GM18868 (cell line): ENCODE measurements at regions not wholly inside any gene's neighbourhood (a gene's known extent, or its start where the extent isn't known, plus 50 kb on each side); places are given as distances from the start of the nearest gene placed in this dataset.
"Not testable (repeated sequence)": the region's sequence is repeated elsewhere in the genome, so short reads cannot be mapped to it uniquely, and the experiment has no call there.

Source experiments
- ATAC-seq: cut with Tn5 transposase; IDR thresholded peaks from one replicate; pipeline ENCODE4 v1.9.1; 2021; ENCODE audit warnings: mild to moderate bottlenecking, moderate library complexity; ENCODE audit not compliant: unreplicated experiment

GRCh38 chr3:56927855-56928254 lies 126.1 kb upstream of the ARHGEF3 start:
- no peak for ATAC-seq

GRCh38 chr3:56926947-56927282 lies 125.2 kb upstream of the ARHGEF3 start:
- no peak for ATAC-seq

- no peak for ATAC-seq
Observed at GRCh38 chr3:56926243-56926946, 124.6 kb upstream of the ARHGEF3 start.

- not testable (repeated sequence) for ATAC-seq
Observed at GRCh38 chr3:56924700-56925099, 123.0 kb upstream of the ARHGEF3 start.

GRCh38 chr3:56923526-56924224 lies 121.9 kb upstream of the ARHGEF3 start:
- ATAC-seq, result no peak

GRCh38 chr3:56921573-56922453 lies 120.1 kb upstream of the ARHGEF3 start:
- no peak for ATAC-seq

- no peak for ATAC-seq
Observed at GRCh38 chr3:56919797-56920195, 118.0 kb upstream of the ARHGEF3 start.

- ATAC-seq, result no peak
Observed at GRCh38 chr3:56919137-56919796, 117.5 kb upstream of the ARHGEF3 start.

- ATAC-seq, result peak; percentile 59
Observed at GRCh38 chr3:56918111-56918568, 116.4 kb upstream of the ARHGEF3 start.

- peak; percentile 63 for ATAC-seq
Observed at GRCh38 chr3:56917361-56918110, 115.8 kb upstream of the ARHGEF3 start.

GRCh38 chr3:56916716-56917360 lies 115.1 kb upstream of the ARHGEF3 start:
- no peak for ATAC-seq

- peak; percentile 55 for ATAC-seq
Observed at GRCh38 chr3:56915966-56916586, 114.3 kb upstream of the ARHGEF3 start.

GRCh38 chr3:56914646-56915045 lies 112.9 kb upstream of the ARHGEF3 start:
- no peak for ATAC-seq

GRCh38 chr3:56911363-56911762 lies 109.6 kb upstream of the ARHGEF3 start:
- no peak for ATAC-seq

GRCh38 chr3:56909349-56909748 lies 107.6 kb upstream of the ARHGEF3 start:
- ATAC-seq, result no peak

- no peak for ATAC-seq
Observed at GRCh38 chr3:56908004-56908403, 106.3 kb upstream of the ARHGEF3 start.

- no peak for ATAC-seq
Observed at GRCh38 chr3:56904552-56905215, 102.9 kb upstream of the ARHGEF3 start.

- no peak for ATAC-seq
Observed at GRCh38 chr3:56903231-56903782, 101.6 kb upstream of the ARHGEF3 start.
